ENCODE measurements at regions not wholly inside any gene's neighbourhood (a gene's known extent, or its start where the extent isn't known, plus 50 kb on each side); places are given as distances from the start of the nearest gene placed in this dataset.

GRCh38 chr10:120683454-120683853 lies 167.7 kb upstream of the WDR11 start:
- H3K4me1 ChIP-seq, result no peaks in the 10 kb centered on the region
- no peak for DNase-seq (ENCODE audit: extremely low spot score)
- H3K27ac ChIP-seq (replicated peaks in 1 of 4), result no peak overlapping the region
- intact Hi-C loops (cut with DNase I), result no loop called here
- no peak overlapping the region for H3K4me3 ChIP-seq
- no peaks in the 10 kb centered on the region for H3K36me3 ChIP-seq
- no peaks in the 10 kb centered on the region for H3K27me3 ChIP-seq
- 91% methylated on average over 2 of the region's 2 CpGs for WGBS
- H3K9me3 ChIP-seq, result no peaks in the 10 kb centered on the region
- no peak for TF ChIP-seq POLR2A (IDR thresholded peaks at IDR 0.05; ENCODE audit: low read depth)

GRCh38 chr10:120684226-120684625 lies 166.9 kb upstream of the WDR11 start:
- Histone ChIP-seq H3K36me3 (no peaks in the 10 kb centered on the region), H3K27ac (replicated peaks in 1 of 4) (no peak overlapping the region), H3K4me3 (no peak overlapping the region), H3K4me1 (no peaks in the 10 kb centered on the region), H3K27me3 (no peaks in the 10 kb centered on the region), H3K9me3 (no peaks in the 10 kb centered on the region)
- WGBS, result 15% methylated on average over 5 of the region's 5 CpGs
- no peak for DNase-seq (ENCODE audit: extremely low spot score)
- intact Hi-C loops (cut with DNase I), result no loop called here
- TF ChIP-seq CTCF (IDR thresholded peaks at IDR 0.05), result no peak
- TF ChIP-seq POLR2AphosphoS5 (IDR thresholded peaks at IDR 0.05), result no peak
- TF ChIP-seq EP300 (IDR thresholded peaks at IDR 0.05), result no peak
- no peak for TF ChIP-seq POLR2A (IDR thresholded peaks at IDR 0.05; ENCODE audit: low read depth)

GRCh38 chr10:120685136-120685535 lies 166.0 kb upstream of the WDR11 start:
- Histone ChIP-seq H3K4me1 (no peaks in the 10 kb centered on the region), H3K9me3 (no peaks in the 10 kb centered on the region), H3K27me3 (no peaks in the 10 kb centered on the region), H3K27ac (replicated peaks in 1 of 4) (no peak overlapping the region), H3K36me3 (no peaks in the 10 kb centered on the region), H3K4me3 (no peak overlapping the region)
- WGBS, result 46% methylated on average over 4 of the region's 4 CpGs
- no peak for DNase-seq (ENCODE audit: extremely low spot score)
- intact Hi-C loops (cut with DNase I), result no loop called here
- no peak for TF ChIP-seq POLR2A (IDR thresholded peaks at IDR 0.05; ENCODE audit: low read depth)
- TF ChIP-seq EP300 (IDR thresholded peaks at IDR 0.05), result no peak
- TF ChIP-seq POLR2AphosphoS5 (IDR thresholded peaks at IDR 0.05), result no peak
- no peak for TF ChIP-seq CTCF (IDR thresholded peaks at IDR 0.05)

GRCh38 chr10:120688928-120689327 lies 162.2 kb upstream of the WDR11 start:
- WGBS, result 80% methylated on average over 1 of the region's 1 CpG

GRCh38 chr10:120689777-120690529 lies 161.2 kb upstream of the WDR11 start:
- Histone ChIP-seq H3K4me3 (no peak overlapping the region), H3K27me3 (no peaks in the 10 kb centered on the region), H3K4me1 (no peaks in the 10 kb centered on the region), H3K9me3 (peaks cover 0 to 11% (median 3%) of the 10 kb centered on the region in 4 donors), H3K27ac (replicated peaks in 1 of 4) (no peak overlapping the region), H3K36me3 (no peaks in the 10 kb centered on the region)
- TF ChIP-seq POLR2AphosphoS5 (IDR thresholded peaks at IDR 0.05) (no peak), CTCF (IDR thresholded peaks at IDR 0.05) (no peak), EP300 (IDR thresholded peaks at IDR 0.05) (no peak), POLR2A (IDR thresholded peaks at IDR 0.05; ENCODE audit: low read depth) (no peak)
- no peak for DNase-seq (ENCODE audit: extremely low spot score)
- WGBS, result 76% methylated on average over 2 of the region's 2 CpGs
- intact Hi-C loops (cut with DNase I), result no loop called here

More at GRCh38 chr10:120688928-120689327, 162.2 kb upstream of the WDR11 start:
- Histone ChIP-seq H3K4me3 (no peak overlapping the region), H3K4me1 (no peaks in the 10 kb centered on the region), H3K9me3 (peaks cover 0 to 2% (median 0%) of the 10 kb centered on the region in 4 donors), H3K27me3 (no peaks in the 10 kb centered on the region), H3K36me3 (no peaks in the 10 kb centered on the region), H3K27ac (replicated peaks in 1 of 4) (no peak overlapping the region)
- intact Hi-C loops (cut with DNase I), result no loop called here
- TF ChIP-seq POLR2A (IDR thresholded peaks at IDR 0.05; ENCODE audit: low read depth), result no peak
- no peak for TF ChIP-seq EP300 (IDR thresholded peaks at IDR 0.05)
- no peak for TF ChIP-seq CTCF (IDR thresholded peaks at IDR 0.05)
- no peak for TF ChIP-seq POLR2AphosphoS5 (IDR thresholded peaks at IDR 0.05)
- no peak for DNase-seq (ENCODE audit: extremely low spot score)

Measured in esophagus muscularis mucosa (tissue), 4 donors.